MG63 (cell line): ENCODE measurements at regions not wholly inside any gene's neighbourhood (a gene's known extent, or its start where the extent isn't known, plus 50 kb on each side); places are given as distances from the start of the nearest gene placed in this dataset.
"Not testable (repeated sequence)": the region's sequence is repeated elsewhere in the genome, so short reads cannot be mapped to it uniquely, and the experiment has no call there.

Experiments
- DNase-seq: peaks from one replicate; pipeline ENCODE4 v3.0.0-alpha.2; 2020
- H3K27me3 ChIP-seq: fragments of 250-450 bp; sonication (Bioruptor Pico); 2 replicates; pipeline ENCODE4 v1.5.1; 2020; ENCODE audit warnings: mild to moderate bottlenecking, moderate library complexity
- H3K36me3 ChIP-seq: fragments of 250-450 bp; sonication (Bioruptor Pico); 2 replicates; pipeline ENCODE4 v1.5.1; 2020; ENCODE audit warnings: mild to moderate bottlenecking, moderate library complexity
- H3K4me3 ChIP-seq: fragments of 250-450 bp; sonication (Bioruptor Pico); 2 replicates; pipeline ENCODE4 v1.5.1; 2020; ENCODE audit warnings: mild to moderate bottlenecking, moderate library complexity
- H3K9me3 ChIP-seq: fragments of 250-450 bp; sonication (Bioruptor Pico); 2 replicates; pipeline ENCODE4 v1.5.1; 2020; ENCODE audit warnings: mild to moderate bottlenecking, moderate library complexity

DNA sequence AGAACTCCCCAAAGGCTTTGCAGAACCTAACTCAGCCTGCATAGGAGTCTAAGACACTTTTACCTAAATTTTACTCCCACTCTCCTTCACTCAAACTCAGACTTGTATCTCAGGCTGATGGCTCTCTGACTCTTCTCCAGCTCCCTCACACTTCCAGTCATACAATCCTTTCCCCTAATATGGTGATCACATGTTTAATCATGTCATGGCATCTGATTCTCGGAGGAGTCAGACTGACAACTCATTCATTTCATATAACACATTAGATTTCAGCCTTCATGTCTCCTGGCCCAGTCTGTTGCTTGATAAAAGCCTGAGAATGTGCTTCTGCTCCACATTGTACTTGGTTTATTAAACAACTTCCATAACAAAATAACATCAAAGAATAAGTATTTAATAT is 1503.9 kb upstream of the TENM4 start:
- no peak for DNase-seq
- Histone ChIP-seq H3K9me3 (no peaks in the 10 kb centered on the region), H3K36me3 (no peaks in the 10 kb centered on the region), H3K4me3 (no peak overlapping the region), H3K27me3 (no peaks in the 10 kb centered on the region; the same call in 1 of the 2 replicates)

DNA sequence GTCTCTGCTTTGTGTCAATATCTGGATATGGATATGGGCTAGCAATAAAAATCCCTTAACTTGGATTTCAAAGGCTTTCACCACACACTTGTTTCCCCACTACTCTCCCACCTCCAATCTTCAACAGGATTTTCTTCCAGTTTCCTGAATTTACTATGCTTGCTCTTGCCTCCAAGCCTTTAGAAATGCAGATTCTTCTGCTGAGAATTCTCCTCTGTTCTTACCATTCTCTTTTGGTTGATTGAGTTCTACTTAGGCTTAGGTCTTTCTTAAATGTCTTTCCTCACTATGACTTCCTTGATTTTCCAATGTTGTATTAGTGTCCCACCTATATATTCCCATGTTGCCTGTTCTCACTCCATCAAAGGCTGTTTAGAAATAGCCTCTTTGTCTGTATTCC is 1502.4 kb upstream of the TENM4 start:
- no peaks in the 10 kb centered on the region for H3K36me3 ChIP-seq
- H3K4me3 ChIP-seq: no peak overlapping the region
- H3K9me3 ChIP-seq: no peaks in the 10 kb centered on the region
- no peaks in the 10 kb centered on the region; the same call in 1 of the 2 replicates for H3K27me3 ChIP-seq
- no peak for DNase-seq

DNA sequence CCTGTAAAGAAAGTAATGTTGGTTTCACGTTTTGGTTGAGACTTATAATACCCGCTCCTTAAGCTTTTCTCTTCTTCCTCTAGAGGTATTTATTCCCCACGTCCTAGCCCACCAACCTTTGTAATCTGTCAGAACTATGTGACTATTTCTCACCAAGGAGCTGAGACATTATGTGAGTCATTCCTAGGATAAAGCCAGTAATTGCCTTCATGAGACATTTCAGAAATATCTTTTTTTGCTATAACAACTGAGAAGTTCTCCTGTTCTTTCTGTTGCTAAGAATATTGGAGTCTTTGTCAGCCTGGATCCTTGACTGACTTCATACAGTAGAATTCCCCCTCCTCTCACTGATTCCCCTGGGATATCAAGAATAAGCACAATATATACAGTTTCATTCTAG is 1497.0 kb upstream of the TENM4 start:
- Histone ChIP-seq H3K9me3 (no peaks in the 10 kb centered on the region), H3K4me3 (no peak overlapping the region), H3K27me3 (no peaks in the 10 kb centered on the region; the same call in 1 of the 2 replicates), H3K36me3 (no peaks in the 10 kb centered on the region)
- no peak for DNase-seq

DNA sequence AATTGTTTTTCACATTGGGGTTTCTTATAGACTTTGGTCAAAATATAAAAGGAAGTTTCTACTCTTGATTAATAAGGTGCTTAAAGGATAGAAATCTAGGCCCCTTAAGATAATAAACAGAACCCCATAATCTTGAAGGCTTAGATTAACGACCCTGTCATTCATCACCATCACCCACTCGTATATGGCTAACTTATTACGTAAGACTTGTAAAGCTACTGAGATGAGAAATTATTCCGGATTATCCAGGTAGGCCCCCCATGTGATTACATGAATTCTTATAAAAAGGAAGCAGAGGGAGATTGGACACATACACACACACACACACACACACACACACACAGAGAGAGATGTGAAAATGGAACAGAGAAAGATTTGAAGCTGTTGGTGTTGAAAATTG is 1489.2 kb upstream of the TENM4 start:
- H3K27me3 ChIP-seq: no peaks in the 10 kb centered on the region
- H3K36me3 ChIP-seq: no peaks in the 10 kb centered on the region
- H3K9me3 ChIP-seq: no peaks in the 10 kb centered on the region
- H3K4me3 ChIP-seq: no peak overlapping the region
- DNase-seq: no peak

DNA sequence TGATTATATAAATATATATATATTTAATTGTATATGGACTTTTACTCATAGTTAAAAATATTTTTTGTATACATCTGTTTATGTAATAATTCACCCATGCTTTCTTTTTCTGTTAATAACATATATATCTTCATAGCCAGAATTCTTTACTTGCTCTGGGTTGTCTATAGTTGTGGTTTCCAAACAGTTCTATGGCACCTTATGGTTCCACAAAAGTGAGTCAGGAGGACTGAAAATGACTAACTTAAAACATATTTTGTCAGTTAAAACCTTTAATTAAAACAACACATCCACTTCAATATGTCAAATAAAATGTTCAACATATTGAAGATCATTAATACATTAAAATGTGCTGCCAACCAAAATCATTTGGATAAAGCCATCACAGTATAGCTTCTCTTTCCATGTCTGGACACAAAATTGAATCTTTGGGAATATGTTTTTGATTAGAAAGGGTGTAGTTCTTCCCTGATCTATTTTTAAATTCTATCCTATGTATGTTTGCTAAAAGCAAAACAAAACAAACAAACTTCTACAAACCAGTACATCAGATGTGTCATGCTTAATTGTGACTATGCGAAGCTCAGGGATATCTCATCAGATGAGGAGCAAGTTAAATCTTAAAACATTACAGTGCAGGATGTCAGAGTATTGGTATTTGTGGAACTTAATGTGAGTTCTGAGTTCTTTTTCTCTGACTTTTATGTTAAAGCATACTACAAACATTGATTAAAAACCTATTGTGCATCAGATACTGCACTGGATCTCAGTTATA is 1488.4 kb upstream of the TENM4 start:
- H3K27me3 ChIP-seq: no peaks in the 10 kb centered on the region
- no peaks in the 10 kb centered on the region for H3K36me3 ChIP-seq
- DNase-seq: no peak
- H3K9me3 ChIP-seq: no peaks in the 10 kb centered on the region
- H3K4me3 ChIP-seq: no peak overlapping the region

DNA sequence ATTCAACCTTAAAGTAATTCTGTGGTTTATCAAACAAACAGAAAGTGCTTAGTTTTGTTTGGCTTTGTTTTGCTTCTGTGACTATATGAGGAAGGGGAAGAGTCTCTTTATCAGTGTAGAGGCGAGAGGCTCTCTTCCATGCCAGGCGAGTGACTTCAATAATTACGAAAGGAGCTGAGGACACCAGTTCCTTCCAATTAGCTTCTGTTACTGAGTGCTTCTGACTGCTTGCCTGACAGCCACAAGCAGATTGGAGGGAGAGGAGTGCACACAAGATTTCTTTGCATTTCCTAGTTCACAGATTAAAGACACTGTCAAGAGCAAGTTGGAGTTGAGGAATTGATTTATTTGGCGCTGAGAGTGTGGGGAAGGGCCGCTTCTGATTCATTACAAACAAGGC is 1484.5 kb upstream of the TENM4 start:
- no peak for DNase-seq
- no peaks in the 10 kb centered on the region for H3K36me3 ChIP-seq
- H3K27me3 ChIP-seq: no peaks in the 10 kb centered on the region
- no peak overlapping the region for H3K4me3 ChIP-seq
- no peaks in the 10 kb centered on the region for H3K9me3 ChIP-seq

DNA sequence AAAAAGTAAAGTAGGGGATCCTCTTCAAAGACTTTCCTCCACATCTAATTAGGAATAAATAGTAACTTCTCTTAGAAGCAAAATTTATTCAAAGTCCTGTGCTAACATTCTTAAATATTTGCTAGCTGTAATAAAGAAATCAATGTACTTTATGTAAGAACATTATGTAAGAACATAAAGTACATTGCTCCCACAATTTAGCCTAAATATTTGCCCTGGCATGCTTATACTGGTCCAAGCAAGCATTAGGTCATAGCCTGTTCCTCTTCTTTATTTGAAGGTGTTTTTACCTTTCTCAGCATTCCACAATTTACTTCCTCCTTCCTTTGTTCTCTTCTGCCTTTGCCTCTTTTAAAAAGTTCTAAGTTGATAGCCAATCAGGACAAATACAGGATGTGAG is 1480.5 kb upstream of the TENM4 start:
- H3K4me3 ChIP-seq, H3K27me3 ChIP-seq, H3K36me3 ChIP-seq, H3K9me3 ChIP-seq, DNase-seq: not testable (repeated sequence)

DNA sequence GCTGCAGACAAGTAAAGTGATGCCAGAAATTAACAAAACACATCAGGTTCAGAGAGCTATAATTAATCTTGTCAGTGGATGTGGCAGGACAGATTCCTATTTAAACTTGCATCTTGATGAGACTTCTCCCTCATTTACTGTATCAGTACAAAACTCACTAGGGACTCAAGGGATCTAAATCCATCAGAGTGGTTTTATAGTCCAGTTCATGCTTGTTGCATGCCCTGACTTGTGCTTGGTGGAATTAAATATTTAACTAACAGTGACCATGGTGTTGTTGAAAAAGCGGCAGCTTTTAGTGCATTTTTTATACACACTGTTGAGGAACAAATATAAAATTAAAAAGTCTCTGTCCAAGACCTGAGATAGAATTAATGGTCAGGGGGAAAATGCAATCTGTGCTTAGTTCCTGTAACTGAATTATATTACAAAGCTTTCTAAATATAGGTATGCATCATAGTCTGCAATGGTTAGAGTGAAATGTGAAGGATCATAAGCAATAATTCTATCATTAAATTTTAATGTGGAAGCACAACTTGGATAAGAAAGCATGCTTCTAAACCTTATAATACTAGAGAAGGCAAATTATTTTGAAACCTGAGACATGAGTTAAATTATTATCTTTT is 1475.5 kb upstream of the TENM4 start:
- Histone ChIP-seq H3K4me3 (no peak overlapping the region), H3K9me3 (no peaks in the 10 kb centered on the region), H3K27me3 (no peaks in the 10 kb centered on the region), H3K36me3 (no peaks in the 10 kb centered on the region)
- no peak for DNase-seq

DNA sequence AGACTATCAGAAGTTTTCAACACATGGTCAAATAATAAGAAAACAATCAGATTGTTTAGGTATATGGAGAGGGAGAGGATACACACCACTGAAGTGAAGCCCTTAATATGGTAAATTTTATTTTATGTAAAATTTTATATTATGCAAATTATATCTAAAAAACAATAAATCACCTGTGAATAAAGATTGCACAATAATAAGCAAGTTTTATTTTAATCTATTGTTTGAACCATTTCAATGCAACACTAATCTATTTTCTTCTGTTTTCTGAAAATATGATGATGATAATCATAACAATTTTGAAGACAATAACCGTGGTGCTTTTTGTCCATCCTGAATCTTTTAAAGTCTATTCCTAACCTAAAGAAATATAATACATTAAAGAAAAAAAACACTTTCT is 1473.5 kb upstream of the TENM4 start:
- Histone ChIP-seq H3K36me3 (no peaks in the 10 kb centered on the region), H3K27me3 (no peaks in the 10 kb centered on the region), H3K4me3 (no peak overlapping the region), H3K9me3 (no peaks in the 10 kb centered on the region)
- DNase-seq: no peak

DNA sequence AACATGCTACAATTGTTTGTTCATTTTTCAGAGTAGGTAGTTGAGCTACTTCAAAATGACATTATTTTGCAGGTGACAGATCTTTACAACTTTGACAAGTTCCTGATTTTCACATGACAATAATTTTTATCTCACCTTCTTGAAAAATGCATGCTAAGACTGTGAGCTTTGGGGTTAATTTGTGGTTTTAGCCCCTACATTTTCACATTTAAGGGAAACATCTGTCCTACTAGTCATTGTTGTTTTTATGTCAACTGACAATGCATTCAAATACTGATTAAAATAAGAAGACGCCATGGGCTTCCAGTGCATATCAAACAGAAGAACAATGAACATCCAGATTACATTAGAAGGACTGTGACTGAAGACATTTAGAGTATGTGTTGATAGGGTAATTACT is 1470.8 kb upstream of the TENM4 start:
- no peaks in the 10 kb centered on the region for H3K27me3 ChIP-seq
- H3K9me3 ChIP-seq: no peaks in the 10 kb centered on the region
- DNase-seq: no peak
- H3K4me3 ChIP-seq: no peak overlapping the region
- H3K36me3 ChIP-seq: no peaks in the 10 kb centered on the region

DNA sequence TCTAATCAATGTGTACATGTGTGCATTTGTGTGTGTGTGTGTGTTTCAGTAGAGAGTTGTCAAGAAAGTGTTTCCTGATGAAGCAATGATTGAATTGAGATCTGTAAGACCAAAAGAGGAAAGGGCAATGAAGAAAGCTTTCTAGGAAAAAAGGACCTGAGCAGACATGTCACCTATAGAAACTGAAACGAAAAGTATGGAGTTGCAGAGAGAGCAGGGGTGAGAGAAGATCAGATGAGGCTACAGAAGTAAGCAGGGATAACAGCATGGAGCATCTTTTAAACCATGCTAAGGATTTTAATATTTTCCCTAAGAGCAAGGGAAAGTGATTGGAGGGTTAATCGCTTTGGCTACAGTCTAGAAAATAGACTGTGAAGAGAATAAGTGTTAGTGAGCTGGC is 1459.4 kb upstream of the TENM4 start:
- DNase-seq: no peak
- no peaks in the 10 kb centered on the region for H3K36me3 ChIP-seq
- H3K4me3 ChIP-seq: no peak overlapping the region
- no peaks in the 10 kb centered on the region; the same call in 1 of the 2 replicates for H3K27me3 ChIP-seq
- H3K9me3 ChIP-seq: no peaks in the 10 kb centered on the region

DNA sequence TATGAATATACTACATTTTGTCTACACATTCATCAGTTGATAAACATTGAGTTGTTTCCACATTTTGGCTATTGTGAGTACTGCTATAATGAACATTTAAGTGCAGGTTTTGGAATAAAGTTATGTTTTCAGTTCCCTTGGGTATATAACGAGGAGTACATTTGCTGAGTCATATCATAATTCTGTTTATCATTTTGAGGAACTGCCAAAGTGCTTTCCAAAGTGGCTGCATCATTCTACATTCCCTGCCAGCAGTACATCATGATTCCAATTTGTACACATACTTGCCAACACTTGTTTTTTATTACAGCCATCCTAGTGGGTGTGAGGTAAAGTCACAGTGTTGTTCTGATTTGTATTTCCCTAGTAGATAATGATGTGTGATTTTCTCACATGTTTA is 1458.6 kb upstream of the TENM4 start:
- H3K27me3 ChIP-seq: no peaks in the 10 kb centered on the region; the same call in 1 of the 2 replicates
- H3K9me3 ChIP-seq: no peaks in the 10 kb centered on the region
- no peak overlapping the region for H3K4me3 ChIP-seq
- H3K36me3 ChIP-seq: no peaks in the 10 kb centered on the region
- peak; percentile 3 for DNase-seq

DNA sequence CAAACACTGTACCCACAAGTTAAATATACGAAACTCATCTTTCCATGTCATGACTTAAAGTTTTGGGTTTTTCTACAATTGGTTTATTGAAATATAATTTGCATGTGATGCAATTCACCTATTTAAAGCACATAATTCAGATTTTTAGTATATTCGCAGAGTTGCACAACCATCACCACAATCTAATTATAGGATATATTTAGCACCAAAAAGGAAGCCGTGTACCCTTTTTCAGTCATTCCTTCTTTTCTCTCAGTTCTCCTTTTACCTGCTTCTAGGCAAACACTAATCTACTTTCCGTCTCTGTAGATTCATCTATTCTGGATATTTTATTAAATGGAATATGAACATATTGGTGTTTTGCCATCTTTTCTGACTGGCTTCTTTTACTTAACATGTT is 1458.1 kb upstream of the TENM4 start:
- no peaks in the 10 kb centered on the region for H3K9me3 ChIP-seq
- no peak for DNase-seq
- no peak overlapping the region for H3K4me3 ChIP-seq

DNA sequence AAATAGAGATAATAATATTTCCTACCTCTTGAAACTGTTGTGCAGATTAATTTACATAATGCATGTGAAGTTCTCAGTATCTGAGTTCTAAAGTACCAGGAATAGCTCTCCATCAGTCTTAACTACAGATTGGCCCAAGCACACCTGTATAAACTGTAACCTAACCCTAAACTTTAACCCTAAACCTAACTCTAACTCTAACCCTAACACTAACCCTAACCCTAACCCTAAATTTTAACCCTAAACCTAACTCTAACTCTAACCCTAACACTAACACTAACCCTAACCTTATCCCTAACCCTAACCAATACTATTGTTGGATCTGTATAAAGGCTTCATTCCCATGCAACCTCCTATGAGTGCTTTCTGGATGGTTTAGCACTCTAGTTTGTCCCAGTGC is 1445.9 kb upstream of the TENM4 start:
- Histone ChIP-seq H3K27me3 (no peaks in the 10 kb centered on the region), H3K36me3 (no peaks in the 10 kb centered on the region), H3K9me3 (no peaks in the 10 kb centered on the region), H3K4me3 (no peak overlapping the region)
- DNase-seq: no peak

More for the DNA sequence above, 1458.1 kb upstream of the TENM4 start:
- Histone ChIP-seq H3K36me3 (no peaks in the 10 kb centered on the region), H3K27me3 (no peaks in the 10 kb centered on the region; the same call in 1 of the 2 replicates)

DNA sequence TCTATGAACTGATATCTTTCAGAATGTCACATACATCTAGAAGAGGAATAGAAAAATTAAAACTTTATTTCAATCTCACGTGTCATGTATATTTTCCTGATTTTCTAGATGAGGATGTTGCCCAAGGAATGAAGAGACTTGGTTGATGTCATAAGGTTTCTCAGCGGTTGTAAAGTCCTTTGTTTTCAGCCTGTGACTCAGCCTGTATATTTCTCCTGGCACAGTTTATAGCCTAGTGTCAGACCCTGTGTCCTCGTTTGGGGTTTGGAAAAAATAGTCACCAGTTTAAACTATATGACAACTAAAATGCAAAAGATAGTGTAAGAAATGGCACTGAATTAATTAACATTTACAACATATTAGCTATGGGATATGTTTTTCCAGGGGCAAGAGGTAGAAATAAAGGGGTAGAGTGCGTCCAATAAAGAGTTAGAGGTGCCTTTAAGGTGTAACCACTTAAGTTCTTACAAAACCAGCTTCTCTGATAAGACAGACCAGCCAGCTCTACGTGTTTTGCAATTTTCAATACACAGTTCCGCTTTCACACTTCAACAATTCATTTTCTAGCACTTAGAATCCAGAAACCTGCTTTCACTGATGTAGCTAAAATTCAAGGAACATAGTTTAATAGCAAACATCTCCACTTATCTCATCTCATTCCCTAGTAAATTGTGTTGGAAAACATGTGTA is 1432.6 kb upstream of the TENM4 start:
- no peaks in the 10 kb centered on the region for H3K9me3 ChIP-seq
- peak; percentile 3 for DNase-seq
- H3K36me3 ChIP-seq: no peaks in the 10 kb centered on the region
- H3K27me3 ChIP-seq: no peaks in the 10 kb centered on the region
- no peak overlapping the region for H3K4me3 ChIP-seq

DNA sequence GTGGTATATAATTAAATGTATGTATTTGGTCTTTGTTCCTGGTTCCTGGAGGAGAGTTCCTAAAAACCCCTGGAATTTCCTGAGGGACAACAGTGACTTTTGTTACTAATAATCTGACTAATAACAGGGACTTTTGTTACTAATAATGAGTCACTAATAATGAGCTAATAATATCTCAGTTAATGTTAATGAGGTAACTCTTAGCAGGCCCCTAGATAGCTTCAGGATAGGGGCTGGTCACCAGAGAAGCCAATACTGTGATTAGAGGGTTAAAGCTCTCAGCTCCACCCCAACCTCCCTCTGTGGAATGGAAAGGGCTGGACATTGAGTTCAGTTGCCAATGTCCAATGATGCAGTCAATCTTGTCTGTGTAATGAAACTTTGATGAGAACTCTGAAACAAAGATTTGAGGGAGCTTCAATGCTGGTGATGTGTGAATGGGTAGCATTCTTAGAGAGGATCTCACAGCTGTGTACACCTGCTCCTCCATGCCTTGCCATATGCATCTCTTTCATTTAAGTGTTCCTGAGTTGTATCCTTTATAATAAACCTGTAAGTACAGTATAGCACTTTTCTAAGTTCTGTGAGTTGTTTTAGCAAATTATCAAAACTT is 1431.4 kb upstream of the TENM4 start:
- Histone ChIP-seq H3K36me3 (no peaks in the 10 kb centered on the region), H3K27me3 (no peaks in the 10 kb centered on the region), H3K4me3 (no peak overlapping the region), H3K9me3 (no peaks in the 10 kb centered on the region)
- DNase-seq: no peak

DNA sequence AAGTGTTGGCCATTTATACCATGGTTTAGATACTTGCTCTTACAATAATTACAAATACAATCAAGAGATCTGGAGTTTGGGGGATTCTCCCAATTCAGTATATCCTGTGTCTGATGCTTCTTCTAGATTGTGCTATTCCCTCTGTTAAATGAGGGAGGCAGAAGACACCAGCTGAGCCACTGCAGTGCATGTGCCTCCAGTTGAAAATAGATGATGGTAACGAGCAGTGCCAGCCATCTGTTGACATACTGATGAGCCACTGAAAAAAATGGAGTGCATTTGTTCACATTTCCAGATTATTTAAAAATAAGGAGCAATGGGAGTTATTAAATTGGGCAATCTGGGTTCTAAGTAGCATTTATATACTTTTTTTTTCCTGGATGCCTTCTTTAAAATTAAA is 1428.0 kb upstream of the TENM4 start:
- no peak for DNase-seq
- no peak overlapping the region for H3K4me3 ChIP-seq
- no peaks in the 10 kb centered on the region for H3K36me3 ChIP-seq
- no peaks in the 10 kb centered on the region for H3K9me3 ChIP-seq
- H3K27me3 ChIP-seq: no peaks in the 10 kb centered on the region
